Coronary artery (tissue), 2 donors: ENCODE measurements at regions not wholly inside any gene's neighbourhood (a gene's known extent, or its start where the extent isn't known, plus 50 kb on each side); places are given as distances from the start of the nearest gene placed in this dataset.
A peak's percentile ranks its signal among the peaks of the same experiment; 100 is the strongest.

Experiments
- DNase-seq: peaks from one replicate; pipeline ENCODE4 v3.0.0-alpha.2; 2017; ENCODE audit warnings: low spot score
- H3K27ac ChIP-seq, 2 donors: fragments of 200-600 bp; sonication (generic); one replicate each; pipeline ENCODE4 v1.5.1; 2016 to 2019
- H3K4me3 ChIP-seq: fragments of 200-600 bp; sonication (generic); 2 replicates; pipeline ENCODE4 v1.5.1; 2016; ENCODE audit warnings: mild to moderate bottlenecking, moderate library complexity
- TF ChIP-seq, protein P1 (sequence below): fragments of 200-600 bp; sonication (generic); IDR thresholded peaks from one replicate; pipeline ENCODE4 v1.5.1; 2019; ENCODE audit warnings: antibody characterized with exemption

DNA sequence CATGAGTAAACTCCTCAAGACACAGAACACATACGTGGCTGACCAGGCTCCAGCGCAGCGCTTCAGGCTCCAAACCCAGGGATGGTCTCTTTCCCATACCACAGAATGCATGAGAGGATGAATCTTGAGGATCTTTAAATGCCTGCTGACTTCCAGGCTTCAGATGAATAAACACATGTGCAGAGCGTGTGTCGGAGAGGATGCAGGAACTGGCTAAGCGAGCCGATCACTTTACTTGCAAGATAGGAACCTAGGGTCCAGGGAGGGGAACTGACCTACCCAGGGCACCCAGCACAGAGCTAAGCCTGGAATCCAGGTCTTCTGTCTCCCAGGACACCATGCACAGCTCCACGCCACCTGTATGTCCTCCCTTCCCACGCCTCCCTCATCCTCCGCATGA is 209.8 kb downstream of the BCL11B start:
- TF ChIP-seq, protein P1, sequence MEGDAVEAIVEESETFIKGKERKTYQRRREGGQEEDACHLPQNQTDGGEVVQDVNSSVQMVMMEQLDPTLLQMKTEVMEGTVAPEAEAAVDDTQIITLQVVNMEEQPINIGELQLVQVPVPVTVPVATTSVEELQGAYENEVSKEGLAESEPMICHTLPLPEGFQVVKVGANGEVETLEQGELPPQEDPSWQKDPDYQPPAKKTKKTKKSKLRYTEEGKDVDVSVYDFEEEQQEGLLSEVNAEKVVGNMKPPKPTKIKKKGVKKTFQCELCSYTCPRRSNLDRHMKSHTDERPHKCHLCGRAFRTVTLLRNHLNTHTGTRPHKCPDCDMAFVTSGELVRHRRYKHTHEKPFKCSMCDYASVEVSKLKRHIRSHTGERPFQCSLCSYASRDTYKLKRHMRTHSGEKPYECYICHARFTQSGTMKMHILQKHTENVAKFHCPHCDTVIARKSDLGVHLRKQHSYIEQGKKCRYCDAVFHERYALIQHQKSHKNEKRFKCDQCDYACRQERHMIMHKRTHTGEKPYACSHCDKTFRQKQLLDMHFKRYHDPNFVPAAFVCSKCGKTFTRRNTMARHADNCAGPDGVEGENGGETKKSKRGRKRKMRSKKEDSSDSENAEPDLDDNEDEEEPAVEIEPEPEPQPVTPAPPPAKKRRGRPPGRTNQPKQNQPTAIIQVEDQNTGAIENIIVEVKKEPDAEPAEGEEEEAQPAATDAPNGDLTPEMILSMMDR = no peak
- DNase-seq = peak; percentile 54
- Histone ChIP-seq H3K4me3 (no peak overlapping the region), H3K27ac (no peak overlapping the region)

DNA sequence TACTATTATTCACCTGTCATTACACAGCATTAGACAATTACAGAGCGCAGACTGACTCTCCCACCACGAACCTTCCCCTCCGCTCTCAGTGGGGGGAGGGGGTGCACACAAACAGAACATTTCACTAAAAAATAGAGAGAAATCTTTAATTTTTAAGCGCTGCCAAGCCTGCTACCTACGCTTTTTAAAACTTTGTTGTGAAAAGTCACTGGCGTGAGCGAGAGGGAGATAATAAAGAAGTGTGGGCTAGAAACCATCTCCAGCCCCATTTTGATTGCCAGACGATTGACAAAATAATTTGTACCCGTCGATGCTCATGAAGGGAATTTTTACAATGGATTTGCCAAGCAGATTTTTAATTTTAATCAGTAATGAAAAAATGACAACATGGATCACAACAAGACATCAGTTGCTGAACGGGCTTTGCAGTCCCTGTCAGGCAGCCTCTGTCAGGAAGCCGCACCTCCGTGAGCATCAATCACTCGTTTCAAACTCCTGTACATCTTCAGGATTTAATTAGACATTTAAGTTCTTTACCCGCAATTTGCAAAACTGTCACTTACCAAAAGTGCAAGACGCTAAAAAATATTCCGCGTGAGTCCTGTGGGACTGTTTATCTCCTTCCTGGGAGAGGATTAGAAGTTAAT is 209.1 kb downstream of the BCL11B start:
- H3K4me3 ChIP-seq = no peak overlapping the region
- TF ChIP-seq, protein P1 = no peak
- peak; percentile 1 for DNase-seq

DNA sequence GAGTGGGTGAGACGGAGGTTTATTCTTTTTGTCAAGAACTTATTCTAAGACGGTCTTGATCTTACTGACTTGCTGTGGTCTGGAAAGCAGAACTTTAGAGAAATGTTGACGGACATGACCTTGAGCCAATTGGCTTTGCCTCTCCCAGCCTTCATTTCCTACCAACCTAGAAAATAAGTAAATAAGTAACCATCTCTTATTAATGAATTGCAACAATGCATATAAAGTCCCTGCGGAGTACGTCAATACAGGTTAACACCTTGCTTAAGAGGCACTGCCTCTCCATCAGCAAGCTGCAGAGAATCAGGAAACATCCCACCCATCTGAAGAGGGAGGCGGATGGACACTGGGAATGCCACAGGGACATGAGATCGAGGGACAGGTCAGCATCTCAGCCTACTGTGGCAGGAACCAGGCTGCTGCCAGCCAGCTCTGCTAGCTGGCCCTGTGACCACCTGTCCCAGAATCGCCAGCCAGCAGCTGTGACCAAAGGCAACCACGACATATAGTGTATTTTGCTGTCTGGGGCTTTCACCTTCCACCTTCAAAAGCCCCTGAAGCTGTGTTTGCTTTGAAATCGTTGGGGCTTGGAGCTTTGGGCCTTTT is 208.3 kb downstream of the BCL11B start:
- H3K4me3 ChIP-seq = no peak overlapping the region
- peak; percentile 53 for DNase-seq
- H3K27ac ChIP-seq = no peak overlapping the region
- TF ChIP-seq, protein P1 = no peak

More for the DNA sequence above, 209.1 kb downstream of the BCL11B start:
- no peak overlapping the region for H3K27ac ChIP-seq

DNA sequence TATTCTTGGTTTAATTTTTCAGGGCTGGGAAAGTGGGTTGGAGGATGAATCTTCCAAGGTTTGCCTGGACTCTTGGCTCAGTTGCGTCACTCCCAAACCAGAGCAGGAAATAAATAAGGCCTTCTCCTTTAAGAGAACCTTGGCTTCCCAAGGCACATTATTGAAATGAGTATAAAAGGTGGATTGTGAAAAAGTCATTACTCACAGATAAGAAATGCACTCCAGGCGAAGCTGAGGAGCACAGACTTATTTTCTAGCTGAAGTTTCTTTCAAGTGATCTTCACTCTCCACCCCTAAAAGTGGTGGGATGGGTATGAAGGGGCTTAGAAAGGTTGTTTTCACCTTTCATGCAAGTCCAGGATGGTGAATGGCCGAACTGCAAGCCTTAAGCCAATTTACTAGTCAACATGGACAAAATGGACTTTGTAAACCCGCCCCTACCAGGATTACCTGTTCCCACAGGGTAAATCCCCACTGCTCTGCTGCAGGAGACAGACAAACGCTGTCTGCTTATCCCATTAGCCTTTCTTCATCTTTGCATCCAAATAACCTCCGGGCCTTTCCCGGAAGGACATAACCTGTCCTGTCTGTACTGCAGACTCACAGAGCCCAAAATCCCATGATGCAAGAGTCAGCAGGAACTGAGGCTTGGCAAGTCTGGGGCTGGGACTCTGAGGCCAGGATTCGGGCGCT is 207.6 kb downstream of the BCL11B start:
- H3K27ac ChIP-seq = no peak overlapping the region
- DNase-seq = no peak
- TF ChIP-seq, protein P1 = no peak

DNA sequence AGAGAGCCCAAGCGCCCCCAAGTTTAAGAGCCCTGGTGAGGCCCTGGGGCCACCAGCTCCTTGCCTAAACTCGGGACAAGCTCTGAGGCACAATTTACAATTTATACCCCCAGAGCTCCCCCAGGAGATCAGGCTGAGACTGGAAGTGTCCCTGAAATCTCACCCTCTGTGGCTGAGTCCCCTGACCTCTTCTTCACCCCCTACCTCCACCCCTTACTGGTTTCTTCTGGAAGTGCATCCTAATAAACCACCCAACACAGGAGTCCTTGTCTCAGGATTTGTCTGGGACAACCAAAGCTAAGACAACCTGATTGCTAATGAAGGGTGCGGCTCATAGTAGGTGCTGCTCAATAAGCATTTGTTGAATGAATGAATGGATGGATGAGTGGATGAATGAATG is 206.4 kb downstream of the BCL11B start:
- DNase-seq = no peak

More for the DNA sequence above, 207.6 kb downstream of the BCL11B start:
- H3K4me3 ChIP-seq = no peak overlapping the region

DNA sequence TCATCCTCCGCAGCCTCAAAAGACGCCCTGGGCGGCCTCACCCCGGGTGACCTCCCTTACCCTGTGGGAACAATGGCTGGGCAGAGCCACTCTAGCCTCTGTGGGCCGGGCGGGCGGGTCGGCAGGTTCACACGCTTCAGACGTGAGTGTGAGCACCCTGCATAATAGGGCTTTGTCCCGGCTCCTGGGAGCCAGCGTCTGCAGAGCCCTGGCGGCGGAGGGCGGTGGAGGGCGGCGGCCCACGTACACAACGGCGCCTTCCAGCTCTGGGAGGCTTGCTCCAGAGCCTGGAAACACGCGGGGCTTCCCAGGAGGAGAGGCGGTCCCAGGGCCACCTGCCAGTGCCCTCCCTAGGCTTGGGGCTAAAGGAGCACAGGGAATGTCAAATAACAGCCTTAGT is 205.6 kb downstream of the BCL11B start:
- DNase-seq = no peak
- TF ChIP-seq, protein P1 = no peak
- Histone ChIP-seq H3K27ac (no peak overlapping the region), H3K4me3 (no peak overlapping the region)

More for the DNA sequence above, 206.4 kb downstream of the BCL11B start:
- no peak overlapping the region for H3K4me3 ChIP-seq
- H3K27ac ChIP-seq = no peak overlapping the region
- TF ChIP-seq, protein P1 = no peak
